Liver (tissue), 8 donors: ENCODE measurements at regions not wholly inside any gene's neighbourhood (a gene's known extent, or its start where the extent isn't known, plus 50 kb on each side); places are given as distances from the start of the nearest gene placed in this dataset.

Source experiments
- DNase-seq: peaks from one replicate; pipeline ENCODE4 v3.0.0-alpha.2; 2017; ENCODE audit warnings: low spot score
- H3K27ac ChIP-seq, 2 donors: one replicate each; pipeline ENCODE4 v1.7.0; 2013; ENCODE audit warnings: inconsistent platforms in 2 of 2, low read length in 2 of 2, control low read depth in 1 of 2, low read depth in 1 of 2, mild to moderate bottlenecking in 1 of 2
- H3K27me3 ChIP-seq, 4 donors: one replicate each; pipeline versions ENCODE4 v1.6.1 to v1.7.0; 2013; ENCODE audit warnings: low read length in 3 of 4, inconsistent platforms in 1 of 4, mild to moderate bottlenecking in 1 of 4, moderate library complexity in 1 of 4; ENCODE audit not compliant: control insufficient read depth in 4 of 4, insufficient read depth in 4 of 4
- H3K36me3 ChIP-seq, 4 donors: one replicate each; pipeline versions ENCODE4 v1.6.1 to v1.7.0; 2013; ENCODE audit warnings: low read length in 3 of 4, mild to moderate bottlenecking in 3 of 4, low read depth in 1 of 4, moderate library complexity in 1 of 4; ENCODE audit not compliant: control insufficient read depth in 4 of 4, insufficient read depth in 3 of 4
- H3K4me1 ChIP-seq, 4 donors: one replicate each; pipeline versions ENCODE4 v1.6.1 to v1.7.0; 2013; ENCODE audit warnings: low read length in 3 of 4, mild to moderate bottlenecking in 3 of 4, moderate library complexity in 1 of 4; ENCODE audit not compliant: control insufficient read depth in 4 of 4, insufficient read depth in 4 of 4
- H3K4me3 ChIP-seq, 3 donors: one replicate each; pipeline versions ENCODE4 v1.6.1 to v1.7.0; 2013; ENCODE audit warnings: low read length in 3 of 3, control low read depth in 1 of 3, low read depth in 1 of 3, mild to moderate bottlenecking in 1 of 3
- H3K9ac ChIP-seq, 2 donors: one replicate each; pipeline ENCODE4 v1.7.0; 2013; ENCODE audit warnings: low read length in 2 of 2, mild to moderate bottlenecking in 2 of 2, moderate library complexity in 2 of 2, control low read depth in 1 of 2, low read depth in 1 of 2
- H3K9me3 ChIP-seq, 4 donors: one replicate each; pipeline versions ENCODE4 v1.6.1 to v1.7.0; 2013; ENCODE audit warnings: low read length in 3 of 4; ENCODE audit not compliant: control insufficient read depth in 4 of 4
- FOXA1 ChIP-seq: IDR thresholded peaks from 2 replicates; pipeline ENCODE4 v1.6.1; 2016; ENCODE audit warnings: antibody characterized with exemption
- FOXA2 ChIP-seq: IDR thresholded peaks from 2 replicates; pipeline ENCODE4 v1.6.1; 2016; ENCODE audit warnings: antibody characterized with exemption
- GABPA ChIP-seq, 2 donors: IDR thresholded peaks in 1 of 2; conservative IDR thresholded peaks in 1 of 2; 2 replicates each; pipeline ENCODE4 v1.6.1; 2016; ENCODE audit warnings: antibody characterized with exemption in 2 of 2, mild to moderate bottlenecking in 1 of 2, moderate library complexity in 1 of 2
- HNF4A ChIP-seq, 2 donors: conservative IDR thresholded peaks; 2 replicates each; pipeline ENCODE4 v1.6.1; 2016; ENCODE audit warnings: antibody characterized with exemption in 2 of 2, mild to moderate bottlenecking in 2 of 2
- HNF4G ChIP-seq: IDR thresholded peaks from 2 replicates; pipeline ENCODE4 v1.6.1; 2016; ENCODE audit warnings: antibody characterized with exemption
- JUND ChIP-seq, 2 donors: IDR thresholded peaks; 2 replicates each; pipeline ENCODE4 v1.6.1; 2016; ENCODE audit warnings: antibody characterized with exemption in 2 of 2
- NR2F2 ChIP-seq: IDR thresholded peaks from 2 replicates; pipeline ENCODE4 v1.6.1; 2016; ENCODE audit warnings: antibody characterized with exemption
- RAD21 ChIP-seq, 2 donors: IDR thresholded peaks; 2 replicates each; pipeline ENCODE4 v1.6.1; 2016; ENCODE audit warnings: antibody characterized with exemption in 2 of 2, mild to moderate bottlenecking in 2 of 2
- REST ChIP-seq: IDR thresholded peaks from 2 replicates; pipeline ENCODE4 v1.6.1; 2016; ENCODE audit warnings: antibody characterized with exemption, mild to moderate bottlenecking
- SP1 ChIP-seq: IDR thresholded peaks from 2 replicates; pipeline ENCODE4 v1.6.1; 2018; ENCODE audit warnings: antibody characterized with exemption, mild to moderate bottlenecking
- TAF1 ChIP-seq: conservative IDR thresholded peaks from 2 replicates; pipeline ENCODE4 v1.6.1; 2016; ENCODE audit warnings: antibody characterized with exemption, mild to moderate bottlenecking
- WGBS: extraction: QIAGEN DNeasy Blood & Tissue Kit; methylation state at CpG from one replicate; pipeline ENCODE4 v1.1.7; 2013; 5-methylcytosine and 5-hydroxymethylcytosine counted together
- TF ChIP-seq, protein P1 (sequence below): IDR thresholded peaks from 2 replicates; pipeline ENCODE4 v1.6.1; 2016; ENCODE audit warnings: antibody characterized with exemption
- TF ChIP-seq, protein P2 (sequence below): fragments of 150-350 bp; IDR thresholded peaks from 2 replicates; pipeline ENCODE4 v1.5.1; 2017; ENCODE audit warnings: improper control_type of control experiment, low read depth, low read length; ENCODE audit not compliant: missing input control
- TF ChIP-seq, protein P3 (sequence below): IDR thresholded peaks from 2 replicates; pipeline ENCODE4 v1.6.1; 2016; ENCODE audit warnings: antibody characterized with exemption
- TF ChIP-seq, protein P4 (sequence below): IDR thresholded peaks from 2 replicates; pipeline ENCODE4 v1.6.1; 2016; ENCODE audit warnings: antibody characterized with exemption
- donor health status: healthy.
- donor health status: healthy.
- donor health status: healthy.
- donor health status: healthy.
- donor health status: healthy.

- TF ChIP-seq, protein P1, sequence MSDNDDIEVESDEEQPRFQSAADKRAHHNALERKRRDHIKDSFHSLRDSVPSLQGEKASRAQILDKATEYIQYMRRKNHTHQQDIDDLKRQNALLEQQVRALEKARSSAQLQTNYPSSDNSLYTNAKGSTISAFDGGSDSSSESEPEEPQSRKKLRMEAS = no peak
Measured at GRCh38 chr6:54588176-54588575, 258.4 kb upstream of the FAM83B start (continued).

DNA sequence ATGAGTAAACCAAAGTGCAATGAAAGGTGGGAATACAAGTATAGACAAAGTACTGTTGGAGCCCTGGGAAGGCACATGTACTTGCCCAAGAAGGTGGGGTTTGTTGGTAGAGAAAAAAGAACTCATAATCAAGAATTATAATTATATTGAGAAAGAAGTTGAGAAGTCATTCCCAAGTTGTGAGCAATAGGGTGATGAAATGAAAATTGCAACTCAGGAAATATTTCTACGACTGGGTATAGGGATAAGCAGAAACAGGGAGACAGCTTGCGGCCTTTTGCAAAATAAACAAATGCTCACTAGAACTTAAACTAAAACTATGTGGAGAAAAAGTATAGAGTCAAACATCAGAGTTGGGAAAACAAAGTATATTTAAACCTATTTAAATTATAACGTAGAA, 250.7 kb upstream of the FAM83B start:
- Histone ChIP-seq H3K27me3 (no peaks in the 10 kb centered on the region), H3K36me3 (no peaks in the 10 kb centered on the region), H3K9me3 (no peaks in the 10 kb centered on the region), H3K9ac (no peak overlapping the region), H3K27ac (no peak overlapping the region), H3K4me3 (no peak overlapping the region), H3K4me1 (no peaks in the 10 kb centered on the region)
- 81% methylated on average over 3 of the region's 3 CpGs for WGBS
- TF ChIP-seq, protein P1 = no peak
- TF ChIP-seq, protein P2, sequence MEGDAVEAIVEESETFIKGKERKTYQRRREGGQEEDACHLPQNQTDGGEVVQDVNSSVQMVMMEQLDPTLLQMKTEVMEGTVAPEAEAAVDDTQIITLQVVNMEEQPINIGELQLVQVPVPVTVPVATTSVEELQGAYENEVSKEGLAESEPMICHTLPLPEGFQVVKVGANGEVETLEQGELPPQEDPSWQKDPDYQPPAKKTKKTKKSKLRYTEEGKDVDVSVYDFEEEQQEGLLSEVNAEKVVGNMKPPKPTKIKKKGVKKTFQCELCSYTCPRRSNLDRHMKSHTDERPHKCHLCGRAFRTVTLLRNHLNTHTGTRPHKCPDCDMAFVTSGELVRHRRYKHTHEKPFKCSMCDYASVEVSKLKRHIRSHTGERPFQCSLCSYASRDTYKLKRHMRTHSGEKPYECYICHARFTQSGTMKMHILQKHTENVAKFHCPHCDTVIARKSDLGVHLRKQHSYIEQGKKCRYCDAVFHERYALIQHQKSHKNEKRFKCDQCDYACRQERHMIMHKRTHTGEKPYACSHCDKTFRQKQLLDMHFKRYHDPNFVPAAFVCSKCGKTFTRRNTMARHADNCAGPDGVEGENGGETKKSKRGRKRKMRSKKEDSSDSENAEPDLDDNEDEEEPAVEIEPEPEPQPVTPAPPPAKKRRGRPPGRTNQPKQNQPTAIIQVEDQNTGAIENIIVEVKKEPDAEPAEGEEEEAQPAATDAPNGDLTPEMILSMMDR = no peak
- TF ChIP-seq, protein P3, sequence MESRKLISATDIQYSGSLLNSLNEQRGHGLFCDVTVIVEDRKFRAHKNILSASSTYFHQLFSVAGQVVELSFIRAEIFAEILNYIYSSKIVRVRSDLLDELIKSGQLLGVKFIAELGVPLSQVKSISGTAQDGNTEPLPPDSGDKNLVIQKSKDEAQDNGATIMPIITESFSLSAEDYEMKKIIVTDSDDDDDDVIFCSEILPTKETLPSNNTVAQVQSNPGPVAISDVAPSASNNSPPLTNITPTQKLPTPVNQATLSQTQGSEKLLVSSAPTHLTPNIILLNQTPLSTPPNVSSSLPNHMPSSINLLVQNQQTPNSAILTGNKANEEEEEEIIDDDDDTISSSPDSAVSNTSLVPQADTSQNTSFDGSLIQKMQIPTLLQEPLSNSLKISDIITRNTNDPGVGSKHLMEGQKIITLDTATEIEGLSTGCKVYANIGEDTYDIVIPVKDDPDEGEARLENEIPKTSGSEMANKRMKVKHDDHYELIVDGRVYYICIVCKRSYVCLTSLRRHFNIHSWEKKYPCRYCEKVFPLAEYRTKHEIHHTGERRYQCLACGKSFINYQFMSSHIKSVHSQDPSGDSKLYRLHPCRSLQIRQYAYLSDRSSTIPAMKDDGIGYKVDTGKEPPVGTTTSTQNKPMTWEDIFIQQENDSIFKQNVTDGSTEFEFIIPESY = no peak
- TF ChIP-seq GABPA (IDR thresholded peaks at IDR 0.05 in 1 of 2, conservative IDR thresholded peaks at IDR 0.05 in 1 of 2) (no peak), JUND (IDR thresholded peaks at IDR 0.05) (no peak), SP1 (no peak), HNF4G (no peak), REST (no peak), RAD21 (IDR thresholded peaks at IDR 0.05) (no peak), NR2F2 (no peak), HNF4A (conservative IDR thresholded peaks at IDR 0.05) (no peak), TAF1 (no peak), FOXA2 (no peak), FOXA1 (no peak)
- TF ChIP-seq, protein P4, sequence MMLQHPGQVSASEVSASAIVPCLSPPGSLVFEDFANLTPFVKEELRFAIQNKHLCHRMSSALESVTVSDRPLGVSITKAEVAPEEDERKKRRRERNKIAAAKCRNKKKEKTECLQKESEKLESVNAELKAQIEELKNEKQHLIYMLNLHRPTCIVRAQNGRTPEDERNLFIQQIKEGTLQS = no peak
- no peak for DNase-seq
